Neural crest cell (in vitro differentiated cells): ENCODE measurements at regions not wholly inside any gene's neighbourhood (a gene's known extent, or its start where the extent isn't known, plus 50 kb on each side); places are given as distances from the start of the nearest gene placed in this dataset.

Experiments used
- DNase-seq: peaks from one replicate; pipeline ENCODE4 v3.0.0; 2021; ENCODE audit warnings: low read depth, mixed read lengths, low spot score
- H3K27ac Mint-ChIP-seq: one replicate; pipeline ENCODE4 v1.8.0; 2021; ENCODE audit warnings: mild to moderate bottlenecking, mixed read lengths; ENCODE audit not compliant: unreplicated experiment
- H3K27me3 Mint-ChIP-seq: 2 replicates; pipeline ENCODE4 v1.8.0; 2021; ENCODE audit warnings: low read depth, mild to moderate bottlenecking, mixed read lengths
- H3K36me3 Mint-ChIP-seq: 2 replicates; pipeline ENCODE4 v1.8.0; 2021; ENCODE audit warnings: low read depth, mild to moderate bottlenecking, mixed read lengths
- H3K4me1 Mint-ChIP-seq: 2 replicates; pipeline ENCODE4 v1.8.0; 2021; ENCODE audit warnings: mixed read lengths
- H3K4me3 Mint-ChIP-seq: one replicate; pipeline ENCODE4 v1.8.0; 2021; ENCODE audit warnings: mild to moderate bottlenecking, mixed read lengths
- H3K9me3 Mint-ChIP-seq: 2 replicates; pipeline ENCODE4 v1.8.0; 2021; ENCODE audit warnings: mixed read lengths
- TF ChIP-seq, protein P1 (sequence below): fragments of 200-600 bp; sonication (generic); conservative IDR thresholded peaks from 2 replicates; pipeline ENCODE4 v1.5.0; 2021; ENCODE audit warnings: antibody characterized with exemption, mild to moderate bottlenecking

DNA sequence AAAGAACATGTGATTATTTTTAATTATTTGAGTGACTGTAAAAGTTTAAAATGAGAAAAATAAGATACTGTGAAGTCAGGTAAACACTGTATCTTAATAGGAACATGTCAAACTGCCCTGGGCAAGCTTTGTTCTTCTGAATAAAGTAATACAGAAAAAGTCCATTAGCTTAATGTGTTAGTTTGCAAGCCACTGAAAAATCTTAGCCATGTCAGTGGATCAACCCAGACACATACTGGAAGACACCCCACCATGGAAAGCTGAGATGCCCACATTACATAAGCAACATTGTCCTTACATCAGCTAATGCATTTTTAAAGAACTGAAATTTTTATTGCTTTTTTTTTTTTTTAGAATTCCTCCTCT lies 155.2 kb downstream of the BBOX1 start:
- H3K27me3 Mint-ChIP-seq: no peaks in the 10 kb centered on the region
- H3K27ac Mint-ChIP-seq: no peak overlapping the region
- peaks cover 2% of the 10 kb centered on the region for H3K36me3 Mint-ChIP-seq
- no peaks in the 10 kb centered on the region for H3K9me3 Mint-ChIP-seq
- no peaks in the 10 kb centered on the region for H3K4me1 Mint-ChIP-seq
- DNase-seq: no peak
- TF ChIP-seq, protein P1, sequence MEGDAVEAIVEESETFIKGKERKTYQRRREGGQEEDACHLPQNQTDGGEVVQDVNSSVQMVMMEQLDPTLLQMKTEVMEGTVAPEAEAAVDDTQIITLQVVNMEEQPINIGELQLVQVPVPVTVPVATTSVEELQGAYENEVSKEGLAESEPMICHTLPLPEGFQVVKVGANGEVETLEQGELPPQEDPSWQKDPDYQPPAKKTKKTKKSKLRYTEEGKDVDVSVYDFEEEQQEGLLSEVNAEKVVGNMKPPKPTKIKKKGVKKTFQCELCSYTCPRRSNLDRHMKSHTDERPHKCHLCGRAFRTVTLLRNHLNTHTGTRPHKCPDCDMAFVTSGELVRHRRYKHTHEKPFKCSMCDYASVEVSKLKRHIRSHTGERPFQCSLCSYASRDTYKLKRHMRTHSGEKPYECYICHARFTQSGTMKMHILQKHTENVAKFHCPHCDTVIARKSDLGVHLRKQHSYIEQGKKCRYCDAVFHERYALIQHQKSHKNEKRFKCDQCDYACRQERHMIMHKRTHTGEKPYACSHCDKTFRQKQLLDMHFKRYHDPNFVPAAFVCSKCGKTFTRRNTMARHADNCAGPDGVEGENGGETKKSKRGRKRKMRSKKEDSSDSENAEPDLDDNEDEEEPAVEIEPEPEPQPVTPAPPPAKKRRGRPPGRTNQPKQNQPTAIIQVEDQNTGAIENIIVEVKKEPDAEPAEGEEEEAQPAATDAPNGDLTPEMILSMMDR: no peak
- no peak overlapping the region for H3K4me3 Mint-ChIP-seq

DNA sequence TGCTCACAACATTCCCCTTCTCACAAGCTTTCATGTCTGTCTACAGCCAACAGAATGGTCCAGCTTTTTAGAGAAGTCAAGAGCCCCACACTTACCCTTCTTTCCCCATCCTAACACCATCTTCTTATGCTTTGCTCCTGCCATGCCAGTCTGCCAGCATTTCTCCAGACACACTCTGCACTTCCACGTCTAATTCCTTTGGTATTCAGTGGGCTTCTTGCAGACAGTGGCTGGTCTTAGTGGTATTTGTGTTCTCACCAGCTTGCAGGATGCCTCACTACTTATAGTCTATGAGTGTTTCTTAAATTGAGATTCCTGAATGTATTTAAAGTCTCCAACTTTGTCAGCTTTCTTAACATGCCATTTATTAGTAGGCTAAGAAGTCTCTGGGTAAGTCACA lies 154.4 kb downstream of the BBOX1 start:
- Mint-ChIP-seq H3K4me1 (no peaks in the 10 kb centered on the region), H3K4me3 (no peak overlapping the region), H3K36me3 (peaks cover 2% of the 10 kb centered on the region), H3K27ac (no peak overlapping the region), H3K27me3 (no peaks in the 10 kb centered on the region), H3K9me3 (no peaks in the 10 kb centered on the region)
- DNase-seq: no peak
- TF ChIP-seq, protein P1: no peak

DNA sequence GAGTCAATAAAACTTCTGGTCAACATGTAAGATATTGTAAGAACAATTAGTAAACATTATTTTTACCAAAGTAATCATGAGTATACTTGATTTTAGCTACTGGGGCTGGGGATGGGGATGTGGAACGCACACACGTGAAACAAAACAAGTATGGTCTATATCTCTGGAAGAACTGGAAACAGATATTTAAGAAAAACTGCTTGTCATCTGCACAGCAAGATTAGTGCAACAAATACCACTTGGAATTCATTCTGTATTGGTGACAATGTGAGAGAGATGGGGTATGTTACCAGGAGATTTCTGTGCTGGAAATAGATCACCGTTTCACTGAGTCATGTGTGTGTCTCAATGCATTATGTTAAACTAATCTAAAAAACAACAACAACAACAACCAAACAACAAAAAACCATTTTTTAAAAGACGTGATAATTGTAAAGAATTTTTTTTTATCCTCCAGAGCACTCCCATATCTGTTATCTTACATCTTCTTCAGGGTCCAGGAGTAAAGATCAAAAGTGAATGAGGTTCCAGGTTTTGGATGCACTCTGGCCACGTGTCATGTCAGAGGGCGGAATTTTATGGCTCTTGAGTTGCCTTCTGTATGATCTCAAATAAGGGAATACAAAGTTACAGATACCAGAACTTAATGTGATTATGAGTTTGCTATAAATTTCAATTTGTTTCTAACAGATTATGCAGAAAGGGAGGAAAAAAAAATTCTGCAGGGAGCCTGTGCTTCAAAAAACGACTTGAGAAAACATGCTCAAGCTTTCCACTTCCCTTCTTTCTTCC lies 153.0 kb downstream of the BBOX1 start:
- Mint-ChIP-seq H3K4me3 (no peak overlapping the region), H3K36me3 (peaks cover 2% of the 10 kb centered on the region), H3K27me3 (no peaks in the 10 kb centered on the region), H3K27ac (no peak overlapping the region), H3K4me1 (no peaks in the 10 kb centered on the region), H3K9me3 (no peaks in the 10 kb centered on the region)
- no peak for DNase-seq
- TF ChIP-seq, protein P1: no peak

DNA sequence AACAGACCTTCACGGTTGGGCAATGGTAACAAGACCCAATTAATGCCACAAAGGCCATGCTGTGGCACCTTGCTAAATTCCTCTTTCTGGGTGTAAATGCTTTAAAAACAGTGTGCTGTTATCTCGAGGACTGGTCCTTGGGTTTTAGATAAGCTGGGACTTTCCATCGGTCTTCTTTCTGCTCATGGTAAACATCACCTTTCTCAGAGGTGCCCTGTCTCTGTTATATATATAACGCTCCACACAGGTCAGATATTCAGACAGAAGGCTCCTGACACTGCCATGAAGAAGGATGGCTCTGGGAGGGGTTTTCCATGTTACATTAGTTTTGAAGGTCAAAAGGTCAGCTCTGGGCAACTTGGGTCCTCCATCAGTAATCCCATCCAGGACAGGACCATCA lies 151.6 kb downstream of the BBOX1 start:
- Mint-ChIP-seq H3K4me1 (no peaks in the 10 kb centered on the region), H3K27ac (no peak overlapping the region), H3K36me3 (peaks cover 9% of the 10 kb centered on the region), H3K9me3 (peaks cover 4% of the 10 kb centered on the region), H3K4me3 (no peak overlapping the region), H3K27me3 (no peaks in the 10 kb centered on the region)
- no peak for DNase-seq
- TF ChIP-seq, protein P1: no peak

DNA sequence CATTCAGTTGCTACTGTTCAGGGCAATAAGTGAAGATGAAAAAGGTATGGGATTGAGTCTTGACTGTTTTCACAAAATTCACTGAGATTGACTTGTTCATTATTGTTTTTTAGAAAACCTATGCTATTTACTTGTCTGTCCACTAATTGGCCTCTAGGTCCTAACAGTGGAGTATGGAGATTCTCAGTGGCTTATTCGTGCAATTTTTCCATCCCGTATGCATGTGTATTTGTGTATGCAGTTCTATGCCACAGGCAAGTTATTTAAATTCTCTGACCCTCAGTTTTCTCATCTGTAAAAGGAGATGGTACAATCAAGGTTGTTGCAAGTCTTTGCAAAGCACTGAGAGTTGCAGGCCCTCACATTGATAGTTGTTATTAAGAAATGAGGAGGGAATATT lies 151.0 kb downstream of the BBOX1 start:
- TF ChIP-seq, protein P1: no peak
- Mint-ChIP-seq H3K27me3 (no peaks in the 10 kb centered on the region), H3K36me3 (peaks cover 9% of the 10 kb centered on the region), H3K9me3 (peaks cover 4% of the 10 kb centered on the region), H3K4me1 (no peaks in the 10 kb centered on the region), H3K4me3 (no peak overlapping the region), H3K27ac (no peak overlapping the region)
- DNase-seq: no peak
